HUES6 (cell line): ENCODE measurements at regions not wholly inside any gene's neighbourhood (a gene's known extent, or its start where the extent isn't known, plus 50 kb on each side); places are given as distances from the start of the nearest gene placed in this dataset.

Experiments used
- H3K27ac ChIP-seq: 2 replicates; pipeline ENCODE4 v1.7.0; 2013; ENCODE audit warnings: low read depth, mild to moderate bottlenecking, low read length, inconsistent platforms
- H3K27me3 ChIP-seq: 2 replicates; pipeline ENCODE4 v1.6.1; 2013; ENCODE audit warnings: low read length; ENCODE audit not compliant: control insufficient read depth, insufficient read depth
- H3K36me3 ChIP-seq: 2 replicates; pipeline ENCODE4 v1.6.1; 2013; ENCODE audit warnings: low read length; ENCODE audit not compliant: control insufficient read depth, insufficient read depth
- H3K4me1 ChIP-seq: 2 replicates; pipeline ENCODE4 v1.6.1; 2013; ENCODE audit warnings: low read length; ENCODE audit not compliant: control insufficient read depth, insufficient read depth
- H3K4me3 ChIP-seq: 2 replicates; pipeline ENCODE4 v1.5.1; 2013; ENCODE audit warnings: low read depth, low read length
- H3K9ac ChIP-seq: one replicate; pipeline ENCODE4 v1.6.1; 2013; ENCODE audit warnings: mild to moderate bottlenecking, low read length
- H3K9me3 ChIP-seq: 2 replicates; pipeline ENCODE4 v1.6.1; 2013; ENCODE audit warnings: low read depth, low read length; ENCODE audit not compliant: control insufficient read depth, insufficient read depth

GRCh38 chr6:50608421-50608820 is 104.9 kb upstream of the TFAP2D start:
- H3K36me3 ChIP-seq, result no peaks in the 10 kb centered on the region
- H3K9ac ChIP-seq, result no peak overlapping the region
- no peaks in the 10 kb centered on the region for H3K27me3 ChIP-seq
- no peak overlapping the region for H3K27ac ChIP-seq
- H3K4me1 ChIP-seq, result no peaks in the 10 kb centered on the region; the same call in 1 of the 2 replicates
- no peak overlapping the region for H3K4me3 ChIP-seq
- H3K9me3 ChIP-seq, result no peaks in the 10 kb centered on the region

DNA sequence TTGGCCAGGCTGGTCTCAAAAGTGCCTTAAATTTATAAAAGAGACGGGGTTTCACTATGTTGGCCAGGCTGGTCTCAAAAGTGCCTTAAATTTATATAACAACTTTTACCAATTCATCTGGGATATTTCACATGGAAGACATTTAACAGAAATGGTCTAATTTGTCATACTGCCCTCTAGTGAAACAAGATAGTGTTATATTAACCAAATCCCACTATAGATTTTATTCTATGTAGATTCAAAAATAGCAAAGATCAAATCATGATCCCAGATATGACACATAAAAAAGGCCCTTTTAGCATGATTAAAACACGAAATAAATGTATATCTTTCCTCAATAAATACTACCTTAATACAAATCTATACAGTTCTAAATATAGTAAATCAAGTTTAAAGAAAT is 102.8 kb upstream of the TFAP2D start:
- Histone ChIP-seq H3K27me3 (no peaks in the 10 kb centered on the region), H3K4me3 (no peak overlapping the region)

GRCh38 chr6:50635429-50635828 is 77.9 kb upstream of the TFAP2D start:
- Histone ChIP-seq H3K4me1 (no peaks in the 10 kb centered on the region), H3K9ac (no peak overlapping the region), H3K27me3 (no peaks in the 10 kb centered on the region), H3K27ac (no peak overlapping the region), H3K36me3 (no peaks in the 10 kb centered on the region), H3K4me3 (no peak overlapping the region), H3K9me3 (no peaks in the 10 kb centered on the region)

More for the DNA sequence above, 102.8 kb upstream of the TFAP2D start:
- H3K36me3 ChIP-seq, result no peaks in the 10 kb centered on the region
- H3K9me3 ChIP-seq, result no peaks in the 10 kb centered on the region
- H3K4me1 ChIP-seq, result no peaks in the 10 kb centered on the region; the same call in 1 of the 2 replicates
- H3K27ac ChIP-seq, result no peak overlapping the region
- no peak overlapping the region for H3K9ac ChIP-seq

DNA sequence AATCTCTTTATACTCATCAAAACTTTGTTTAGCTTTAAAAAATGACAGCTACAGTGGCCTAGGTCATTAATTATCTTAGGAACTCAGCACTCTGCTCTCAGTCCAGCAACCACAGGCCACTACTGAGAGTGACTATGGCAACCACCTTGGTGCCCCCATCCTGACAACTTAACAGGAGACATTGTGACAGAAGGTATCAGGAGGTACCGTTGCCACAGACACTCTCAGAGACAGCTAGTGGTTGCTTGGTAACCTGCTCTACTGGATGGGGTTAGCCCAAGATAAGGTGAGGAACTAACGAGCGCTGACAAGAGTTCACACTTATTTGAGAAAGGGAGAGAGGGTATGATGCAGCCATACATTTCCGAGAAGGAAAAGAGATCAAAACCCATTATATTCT is 76.1 kb upstream of the TFAP2D start:
- Histone ChIP-seq H3K27me3 (no peaks in the 10 kb centered on the region), H3K4me3 (no peak overlapping the region), H3K4me1 (no peaks in the 10 kb centered on the region), H3K27ac (no peak overlapping the region), H3K36me3 (no peaks in the 10 kb centered on the region), H3K9me3 (no peaks in the 10 kb centered on the region), H3K9ac (no peak overlapping the region)

DNA sequence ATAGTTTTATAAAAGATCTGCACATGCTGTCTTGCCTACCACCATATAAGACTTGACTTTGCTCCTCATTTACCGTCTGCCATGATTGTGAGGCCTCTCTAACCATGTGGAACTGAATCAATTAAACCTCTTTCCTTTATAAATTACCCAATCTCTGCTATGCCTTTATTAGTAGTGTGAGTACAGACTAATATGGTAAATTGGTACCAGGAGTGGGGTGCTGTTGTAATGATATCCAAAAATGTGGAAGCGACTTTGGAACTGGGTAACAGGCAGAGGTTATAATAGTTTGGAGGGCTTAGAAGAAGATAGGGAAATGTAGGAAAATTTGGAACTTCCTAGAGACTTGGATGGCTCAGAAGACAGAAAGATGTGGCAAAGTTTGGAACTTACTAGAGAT is 64.2 kb upstream of the TFAP2D start:
- peaks cover 16% of the 10 kb centered on the region for H3K9me3 ChIP-seq
- no peaks in the 10 kb centered on the region for H3K27me3 ChIP-seq
- H3K9ac ChIP-seq, result no peak overlapping the region
- no peaks in the 10 kb centered on the region for H3K4me1 ChIP-seq
- no peaks in the 10 kb centered on the region for H3K36me3 ChIP-seq
- no peak overlapping the region for H3K27ac ChIP-seq
- no peak overlapping the region for H3K4me3 ChIP-seq

DNA sequence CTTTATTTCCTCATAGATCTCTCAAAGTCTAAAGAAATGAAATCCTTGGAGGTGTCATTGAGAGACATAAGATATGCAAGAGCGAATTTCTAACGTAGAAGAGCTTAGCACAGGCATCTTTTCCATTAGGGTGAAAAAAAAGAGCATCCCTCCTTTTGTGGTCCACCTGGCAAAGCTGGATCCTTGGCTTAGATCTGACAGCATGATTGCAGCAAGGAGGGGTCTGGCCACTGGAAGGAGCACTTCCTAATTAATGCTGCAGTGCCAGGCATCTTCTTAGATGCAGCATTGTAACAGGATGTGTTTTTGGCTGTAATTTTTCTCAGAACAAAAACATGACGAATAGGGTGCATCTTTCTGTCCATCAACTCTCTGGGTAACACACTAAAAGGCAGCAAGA is 60.1 kb upstream of the TFAP2D start:
- no peaks in the 10 kb centered on the region for H3K27me3 ChIP-seq
- no peak overlapping the region for H3K9ac ChIP-seq
- no peak overlapping the region for H3K4me3 ChIP-seq
- no peaks in the 10 kb centered on the region for H3K4me1 ChIP-seq
- no peak overlapping the region for H3K27ac ChIP-seq
- H3K36me3 ChIP-seq, result no peaks in the 10 kb centered on the region
- peaks cover 16% of the 10 kb centered on the region for H3K9me3 ChIP-seq

DNA sequence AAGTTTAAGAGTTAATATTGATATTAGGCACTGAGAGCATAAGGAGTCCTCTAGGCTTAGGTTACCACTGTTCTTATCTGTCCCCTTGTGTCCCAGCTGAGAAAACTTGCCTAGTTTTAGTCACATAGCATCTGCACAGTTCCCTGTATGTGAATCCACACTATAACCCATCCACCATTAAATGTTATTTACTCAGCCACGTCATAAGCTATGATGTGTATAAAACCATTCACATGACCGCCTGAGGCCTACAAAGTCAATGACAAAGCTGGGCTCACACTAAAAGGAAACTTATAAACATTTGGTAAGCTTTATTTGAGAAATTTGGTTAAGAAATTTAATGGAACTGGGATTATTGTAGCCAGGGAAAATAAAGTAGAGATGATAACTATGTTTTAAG is 59.2 kb upstream of the TFAP2D start:
- Histone ChIP-seq H3K27ac (no peak overlapping the region), H3K9me3 (peaks cover 9% of the 10 kb centered on the region; the same call in 1 of the 2 replicates), H3K36me3 (no peaks in the 10 kb centered on the region), H3K27me3 (no peaks in the 10 kb centered on the region), H3K4me1 (no peaks in the 10 kb centered on the region), H3K4me3 (no peak overlapping the region), H3K9ac (no peak overlapping the region)

DNA sequence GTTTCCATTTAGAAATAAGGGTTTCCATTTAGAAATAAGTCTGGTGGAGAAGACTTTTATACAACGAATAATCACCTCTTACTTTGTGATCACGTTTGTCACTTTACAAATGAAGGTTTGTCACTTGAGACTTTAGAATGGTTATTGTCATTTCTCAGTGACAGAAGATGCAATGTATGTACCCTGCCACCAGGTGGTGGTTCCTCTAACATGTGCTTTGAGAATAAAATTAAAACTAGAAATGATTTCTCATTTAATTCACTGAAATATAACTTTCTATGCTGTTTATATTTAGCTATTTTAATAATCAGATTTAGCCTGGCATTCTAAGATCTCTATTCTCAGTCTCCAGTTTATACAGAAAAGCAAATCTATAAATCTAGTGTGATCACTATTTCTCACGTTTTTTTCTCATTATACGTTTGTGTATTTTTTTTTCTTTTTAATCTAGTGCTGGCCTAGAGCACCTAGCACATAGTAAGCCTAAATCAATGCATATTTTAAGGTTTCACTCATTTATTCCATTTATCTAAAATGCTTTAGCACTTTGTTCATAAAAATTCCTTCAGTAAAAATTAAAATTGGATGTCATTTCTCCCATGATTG is 57.4 kb upstream of the TFAP2D start:
- H3K36me3 ChIP-seq, result no peaks in the 10 kb centered on the region
- H3K27me3 ChIP-seq, result no peaks in the 10 kb centered on the region
- no peak overlapping the region for H3K27ac ChIP-seq
- no peaks in the 10 kb centered on the region for H3K9me3 ChIP-seq
- H3K9ac ChIP-seq, result no peak overlapping the region
- no peaks in the 10 kb centered on the region for H3K4me1 ChIP-seq
- no peak overlapping the region for H3K4me3 ChIP-seq

GRCh38 chr6:50657513-50657912 is 55.8 kb upstream of the TFAP2D start:
- no peaks in the 10 kb centered on the region for H3K27me3 ChIP-seq
- H3K9ac ChIP-seq, result no peak overlapping the region
- H3K9me3 ChIP-seq, result no peaks in the 10 kb centered on the region
- H3K36me3 ChIP-seq, result no peaks in the 10 kb centered on the region
- H3K4me1 ChIP-seq, result no peaks in the 10 kb centered on the region
- no peak overlapping the region for H3K4me3 ChIP-seq
- no peak overlapping the region for H3K27ac ChIP-seq

- Histone ChIP-seq H3K9me3 (no peaks in the 10 kb centered on the region), H3K27me3 (no peaks in the 10 kb centered on the region), H3K36me3 (no peaks in the 10 kb centered on the region), H3K4me1 (no peaks in the 10 kb centered on the region), H3K27ac (no peak overlapping the region), H3K9ac (no peak overlapping the region), H3K4me3 (no peak overlapping the region)
These were observed 54.8 kb upstream of the TFAP2D start for GRCh38 chr6:50658561-50658960.

DNA sequence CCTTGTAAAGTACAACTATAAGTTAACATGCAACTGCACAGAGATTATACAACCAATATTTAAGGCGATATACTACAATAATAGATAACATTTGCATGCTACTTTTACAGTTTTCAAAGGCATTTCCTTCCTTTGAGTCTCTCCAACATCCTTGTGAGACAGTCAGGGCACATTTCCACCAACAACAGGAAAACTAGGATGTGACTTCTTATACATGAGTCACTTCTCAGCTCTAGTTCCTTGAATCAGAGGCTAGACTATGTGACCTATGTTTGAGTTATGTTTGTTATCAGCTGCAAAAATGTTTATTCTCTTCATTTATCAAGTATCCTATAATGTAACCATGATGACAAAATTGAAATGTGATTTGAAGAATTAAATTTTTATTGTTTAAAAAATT is 51.7 kb upstream of the TFAP2D start:
- H3K9me3 ChIP-seq, result no peaks in the 10 kb centered on the region
- H3K36me3 ChIP-seq, result no peaks in the 10 kb centered on the region
- H3K4me1 ChIP-seq, result peaks cover 11% of the 10 kb centered on the region
- H3K4me3 ChIP-seq, result no peak overlapping the region
- no peak overlapping the region for H3K9ac ChIP-seq
- H3K27ac ChIP-seq, result no peak overlapping the region
- H3K27me3 ChIP-seq, result no peaks in the 10 kb centered on the region
